ENCODE measurements at regions not wholly inside any gene's neighbourhood (a gene's known extent, or its start where the extent isn't known, plus 50 kb on each side); places are given as distances from the start of the nearest gene placed in this dataset.

GRCh38 chr10:59088912-59089573 is 87.4 kb upstream of the PHYHIPL start:
- DNase-seq (ENCODE audit: low spot score), result no peak

DNA sequence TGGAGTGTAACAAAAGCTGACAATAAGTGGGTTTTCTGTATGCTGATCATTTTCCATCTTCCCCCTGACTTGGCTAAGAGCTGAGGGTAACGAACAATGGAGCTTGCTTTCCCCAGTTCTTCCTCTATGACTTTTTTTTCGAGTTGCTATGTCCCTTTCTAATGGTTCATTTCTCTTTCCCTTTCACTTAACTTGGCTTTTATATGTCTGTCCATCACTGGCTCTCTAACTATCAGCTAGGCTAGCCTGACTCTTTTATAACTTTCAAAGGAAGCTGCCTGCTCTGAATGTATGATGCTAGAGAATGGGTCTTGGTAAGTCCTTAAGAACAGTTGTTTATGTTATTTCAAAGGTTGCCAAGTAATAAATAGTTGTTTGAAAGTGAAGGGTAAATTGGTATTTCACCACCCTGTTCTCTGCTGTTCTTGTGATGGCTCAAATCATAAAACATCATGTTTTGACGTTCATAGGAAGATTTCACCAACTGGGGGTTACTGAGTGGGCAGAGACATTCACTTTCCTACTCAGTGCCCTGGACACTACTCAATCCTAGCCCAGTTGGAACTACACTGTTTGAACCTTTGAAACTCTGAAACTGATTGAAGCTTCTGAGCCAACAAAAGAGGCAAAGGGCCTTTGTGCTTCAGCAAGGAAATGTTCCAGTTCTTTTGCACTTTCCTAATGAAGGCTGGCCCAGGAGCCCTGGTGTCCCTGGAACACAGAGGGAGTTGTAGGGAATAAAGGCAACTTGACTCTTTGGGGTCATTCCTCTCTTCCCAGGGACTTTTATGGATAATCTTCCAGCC is 85.4 kb upstream of the PHYHIPL start:
- DNase-seq (ENCODE audit: low spot score), result no peak

DNA sequence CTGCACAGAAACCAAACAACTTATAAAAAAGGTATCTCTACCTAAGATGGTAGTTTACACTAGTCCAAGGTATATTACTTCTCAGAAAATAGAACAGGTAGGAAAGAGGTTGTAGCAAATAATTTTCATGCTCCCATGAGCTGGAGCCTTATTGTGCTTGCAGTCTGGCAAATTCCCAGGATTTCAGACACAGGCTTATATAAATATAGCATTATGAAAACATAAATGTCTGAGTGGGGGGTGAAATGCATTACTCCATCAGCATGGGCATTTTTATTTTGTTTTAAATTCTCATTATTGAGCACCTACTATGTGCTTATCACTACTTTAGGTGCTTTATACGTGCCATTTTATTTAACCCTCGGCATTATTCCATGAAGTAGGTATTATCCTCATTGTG is 83.0 kb upstream of the PHYHIPL start:
- no peak for DNase-seq (ENCODE audit: low spot score)

DNA sequence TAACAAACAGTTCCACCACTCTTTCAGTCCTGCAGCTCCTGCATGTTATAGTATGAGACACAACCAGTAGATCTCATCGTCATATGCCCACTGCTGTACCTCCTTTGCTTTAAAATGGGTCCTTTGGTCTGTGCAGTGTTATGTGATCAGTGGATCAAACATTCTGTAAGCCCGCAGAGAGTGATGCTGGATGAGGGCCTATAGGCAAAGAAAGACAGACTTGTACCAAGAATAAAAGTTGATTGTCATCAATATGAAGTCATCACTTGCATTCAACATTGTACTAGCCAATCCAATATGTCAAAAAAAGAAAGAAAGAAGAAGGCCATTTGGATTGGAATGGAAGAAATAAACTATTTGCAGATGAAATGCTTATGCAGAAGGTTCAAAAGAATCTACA is 79.8 kb upstream of the PHYHIPL start:
- DNase-seq (ENCODE audit: low spot score), result no peak

DNA sequence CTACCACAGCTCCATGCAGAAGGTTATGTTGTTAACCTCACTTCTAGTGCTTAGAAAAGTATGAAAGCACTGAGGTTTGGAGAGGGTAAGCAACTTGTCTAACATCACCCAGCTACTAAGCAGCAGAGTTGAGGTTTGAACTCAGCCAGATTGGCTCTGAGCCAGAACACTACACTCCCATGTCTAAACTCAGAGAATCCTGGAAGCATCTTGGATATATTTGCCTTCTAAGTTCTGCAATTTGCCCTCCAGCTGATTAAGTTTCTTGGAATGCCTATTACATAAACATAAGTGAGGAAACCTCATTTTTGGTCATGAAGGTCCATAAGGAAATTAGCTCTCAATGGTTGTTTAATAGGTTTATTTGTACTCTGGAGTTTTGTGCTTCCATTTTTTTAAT is 78.1 kb upstream of the PHYHIPL start:
- DNase-seq (ENCODE audit: low spot score), result peak; percentile 40

DNA sequence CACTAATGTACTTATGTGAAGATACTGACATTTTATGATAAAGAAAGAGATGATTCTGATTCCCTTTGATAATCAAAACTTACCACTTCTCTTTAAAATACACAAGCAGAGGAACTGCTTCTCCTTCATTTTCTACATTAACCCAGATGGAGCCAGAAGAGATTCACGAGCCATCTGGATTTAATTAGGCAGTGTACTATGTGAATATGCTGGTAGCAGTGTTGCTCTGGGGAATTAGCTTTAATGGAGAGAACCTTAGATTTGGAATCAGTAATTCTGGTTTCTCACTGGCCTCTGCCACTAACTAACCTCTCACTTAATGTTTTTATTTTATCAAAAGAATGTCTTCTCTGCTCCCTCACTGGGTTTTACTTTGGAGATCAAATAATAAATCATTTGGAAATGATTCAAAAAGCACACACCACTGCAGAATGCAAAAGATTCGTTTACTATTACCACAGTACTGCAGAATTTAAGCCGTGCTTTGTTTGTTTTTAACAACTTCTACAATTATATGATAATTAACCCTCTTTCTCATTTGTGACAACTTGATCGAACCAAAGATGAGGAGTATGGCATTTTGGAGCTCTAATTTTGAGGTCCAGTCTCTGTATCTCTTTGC is 77.5 kb upstream of the PHYHIPL start:
- DNase-seq (ENCODE audit: low spot score), result peak; percentile 28

GRCh38 chr10:59099481-59099880 is 77.0 kb upstream of the PHYHIPL start:
- DNase-seq (ENCODE audit: low spot score), result peak; percentile 38

GRCh38 chr10:59102394-59102793 is 74.0 kb upstream of the PHYHIPL start:
- DNase-seq (ENCODE audit: low spot score), result no peak

GRCh38 chr10:59104186-59104585 is 72.3 kb upstream of the PHYHIPL start:
- DNase-seq (ENCODE audit: low spot score), result no peak

GRCh38 chr10:59106441-59106840 is 70.0 kb upstream of the PHYHIPL start:
- DNase-seq (ENCODE audit: low spot score), result no peak

- no peak for DNase-seq (ENCODE audit: low spot score)
Measured at GRCh38 chr10:59107147-59107546, 69.3 kb upstream of the PHYHIPL start.

- DNase-seq (ENCODE audit: low spot score), result no peak
Measured at GRCh38 chr10:59108296-59108870, 68.1 kb upstream of the PHYHIPL start.

DNA sequence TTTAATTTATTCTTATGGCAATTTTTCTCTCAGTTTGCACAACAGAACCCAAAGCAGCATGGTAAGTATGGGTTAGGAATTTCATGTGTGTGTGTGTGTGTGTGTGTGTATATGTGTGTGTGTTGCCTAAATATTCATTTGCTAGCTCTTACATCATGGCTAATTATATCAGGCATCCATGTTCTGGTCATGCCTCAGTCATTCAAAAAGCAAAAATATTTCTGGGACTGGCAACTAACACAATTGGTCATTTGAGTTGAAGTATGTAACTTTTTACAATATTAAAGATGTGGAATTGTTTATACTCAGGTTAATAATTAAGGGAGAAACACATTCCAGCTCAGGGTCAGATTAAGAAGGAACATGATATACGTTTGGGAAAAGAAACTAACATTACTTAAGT is 67.6 kb upstream of the PHYHIPL start:
- no peak for DNase-seq (ENCODE audit: low spot score)

DNA sequence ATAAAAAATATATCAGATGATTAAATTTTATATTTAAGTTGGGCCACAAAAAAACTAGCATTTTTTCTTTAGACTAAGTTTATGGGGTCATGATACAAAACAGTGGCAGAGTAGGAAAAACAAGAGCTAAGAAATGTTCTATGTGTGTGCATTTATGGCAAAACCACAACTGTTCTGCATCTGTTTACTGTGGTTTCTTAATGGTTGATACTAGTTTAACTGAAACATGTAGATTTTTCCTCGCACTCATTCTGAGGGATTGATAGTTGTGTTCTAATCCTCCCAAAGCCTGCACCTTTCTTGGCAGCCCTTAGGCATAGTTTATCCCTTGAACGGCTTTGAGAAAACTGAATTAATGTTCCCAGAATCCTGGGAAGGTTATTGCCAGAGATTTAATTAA is 66.6 kb upstream of the PHYHIPL start:
- no peak for DNase-seq (ENCODE audit: low spot score)

DNA sequence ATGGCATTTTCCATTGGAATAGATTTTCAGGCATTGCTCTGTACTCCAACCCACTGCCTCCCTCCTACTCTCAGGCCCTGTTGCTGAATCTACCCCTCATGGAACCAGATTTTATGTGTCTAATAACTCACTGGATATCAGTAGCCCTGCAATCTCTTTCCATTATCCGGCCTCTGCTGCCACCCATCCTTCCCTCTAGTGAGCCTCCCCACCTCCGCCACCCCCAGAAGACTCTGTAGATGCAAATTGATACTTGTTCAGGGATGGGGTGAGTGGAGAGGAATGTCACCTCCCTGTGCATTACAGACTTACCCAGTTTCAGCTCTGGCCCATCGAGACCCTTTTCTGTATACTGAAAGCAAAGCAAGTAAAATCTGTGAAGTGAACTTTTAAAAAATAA is 52.3 kb upstream of the PHYHIPL start:
- no peak for DNase-seq (ENCODE audit: low spot score)

- DNase-seq (ENCODE audit: low spot score), result no peak
Measured at GRCh38 chr10:59125666-59126065, 50.8 kb upstream of the PHYHIPL start.

DNA sequence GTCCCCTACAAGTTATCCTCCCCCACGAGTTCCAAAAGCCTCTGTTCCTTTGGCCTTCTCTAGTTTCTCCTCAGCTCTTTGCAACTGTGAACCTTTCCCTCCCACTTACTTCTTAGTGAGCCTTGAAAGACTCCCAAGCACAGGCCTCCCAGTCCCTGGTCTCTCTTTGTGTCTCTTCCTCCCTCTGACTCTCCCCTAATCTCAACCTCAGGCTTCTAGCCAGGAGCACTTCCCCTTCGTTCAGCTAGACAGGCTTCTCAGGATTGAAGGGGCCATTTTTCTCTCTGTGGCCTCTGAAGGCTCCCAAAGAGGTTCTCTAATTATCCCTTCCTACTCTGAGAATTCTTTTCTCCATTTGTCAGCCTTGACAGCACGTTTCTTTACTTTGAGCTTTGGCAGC is 50.2 kb upstream of the PHYHIPL start:
- no peak for DNase-seq (ENCODE audit: low spot score)

All from AG08395 (cell line).